Uterus (tissue), 2 donors: ENCODE measurements at regions not wholly inside any gene's neighbourhood (a gene's known extent, or its start where the extent isn't known, plus 50 kb on each side); places are given as distances from the start of the nearest gene placed in this dataset.

ENCODE experiments used
- CTCF ChIP-seq, 4 experiments: fragments of 200-600 bp in 2 of 4; fragments of 450-650 bp in 2 of 4; sonication (generic) in 2 of 4; IDR thresholded peaks; one replicate each; pipeline ENCODE4 v1.5.1; 2016 to 2019; ENCODE audit warnings: antibody characterized with exemption in 4 of 4, mild to moderate bottlenecking in 2 of 4, moderate library complexity in 1 of 4
- POLR2A ChIP-seq, 2 donors: fragments of 450-650 bp; IDR thresholded peaks; one replicate each; pipeline ENCODE4 v1.6.1; 2016; ENCODE audit warnings: antibody characterized with exemption in 2 of 2, mild to moderate bottlenecking in 1 of 2, moderate library complexity in 1 of 2

- TF ChIP-seq POLR2A (IDR thresholded peaks at IDR 0.05): no peak
- no peak for TF ChIP-seq CTCF (IDR thresholded peaks at IDR 0.05)
Observed at GRCh38 chr13:64793592-64793991, 2436.5 kb downstream of the PCDH9 start.
